IMR-90 (cell line): ENCODE measurements at regions not wholly inside any gene's neighbourhood (a gene's known extent, or its start where the extent isn't known, plus 50 kb on each side); places are given as distances from the start of the nearest gene placed in this dataset.

ENCODE experiments used
- ATAC-seq: fragments of 200-7000 bp; cut with Tn5 transposase; 2 replicates; pipeline ENCODE4 v1.9.1; 2020; ENCODE audit warnings: low read depth, mild to moderate bottlenecking, moderate library complexity
- BruUV-seq: library from RNA; stranded (reverse); fragments of 400-500 nt; replicated peaks from 2 replicates; lab custom pipeline; 2021; lab: Mats Ljungman, UMichigan
- CTCF ChIA-PET: fragments of 300-600 bp; formaldehyde crosslinking; extraction: SDS; loops from one replicate; lab custom pipeline; 2021; ENCODE audit warnings: antibody characterized with exemption; lab: Yijun Ruan, JAX
- POLR2A ChIA-PET: fragments of 300-600 bp; sonication (Branson Sonifier 250); formaldehyde crosslinking; loops from one replicate; lab custom pipeline; 2022; ENCODE audit warnings: antibody characterized with exemption; ENCODE audit not compliant: unreplicated experiment; lab: Charles Lee
- DNase-seq: peaks from one replicate; pipeline ENCODE4 v3.0.0; 2013
- H2AFZ ChIP-seq: replicated peaks from 2 replicates; pipeline ENCODE3; 2013; ENCODE audit warnings: low read length, mild to moderate bottlenecking; ENCODE audit not compliant: poor library complexity
- H2AK5ac ChIP-seq: 2 replicates; pipeline ENCODE4 v1.6.1; 2013; ENCODE audit warnings: low read depth, low read length, inconsistent platforms
- H2AK9ac ChIP-seq: replicated peaks from 2 replicates; pipeline ENCODE3; 2013; ENCODE audit warnings: mild to moderate bottlenecking, low read depth, low read length, moderate library complexity; ENCODE audit not compliant: poor library complexity
- H2BK120ac ChIP-seq: 2 replicates; pipeline ENCODE4 v1.6.1; 2013; ENCODE audit warnings: low read depth, low read length, inconsistent platforms
- H2BK15ac ChIP-seq: 3 replicates; pipeline ENCODE4 v1.6.1; 2013; ENCODE audit warnings: low read depth, low read length, inconsistent platforms
- H2BK20ac ChIP-seq: 2 replicates; pipeline ENCODE4 v1.6.1; 2013; ENCODE audit warnings: low read depth, mild to moderate bottlenecking, inconsistent platforms, low read length, moderate library complexity
- H2BK5ac ChIP-seq: 2 replicates; pipeline ENCODE4 v1.6.1; 2013; ENCODE audit warnings: mild to moderate bottlenecking, low read depth, low read length, inconsistent platforms; ENCODE audit not compliant: poor library complexity, severe bottlenecking
- H3K14ac ChIP-seq: replicated peaks from 2 replicates; pipeline ENCODE4 v1.6.1; 2013; ENCODE audit warnings: low read depth, low read length, inconsistent platforms
- H3K18ac ChIP-seq: 2 replicates; pipeline ENCODE4 v1.6.1; 2013; ENCODE audit warnings: low read depth, low read length, control low read depth
- H3K23ac ChIP-seq: 2 replicates; pipeline ENCODE4 v1.6.1; 2013; ENCODE audit warnings: low read depth, low read length, inconsistent platforms
- H3K27ac ChIP-seq: 2 replicates; pipeline ENCODE4 v1.5.1; 2013; ENCODE audit warnings: mild to moderate bottlenecking, control low read depth, low read length; ENCODE audit not compliant: insufficient read depth
- H3K27me3 ChIP-seq: 2 replicates; pipeline ENCODE4 v1.6.1; 2013; ENCODE audit warnings: low read length; ENCODE audit not compliant: control insufficient read depth, insufficient read depth
- H3K36me3 ChIP-seq: 2 replicates; pipeline ENCODE4 v1.6.1; 2013; ENCODE audit warnings: low read length, mixed read lengths; ENCODE audit not compliant: control insufficient read depth, insufficient read depth
- H3K4ac ChIP-seq: 2 replicates; pipeline ENCODE4 v1.6.1; 2013; ENCODE audit warnings: low read depth, low read length, inconsistent platforms
- H3K4me1 ChIP-seq: 2 replicates; pipeline ENCODE4 v1.6.1; 2013; ENCODE audit warnings: low read length, mixed read lengths; ENCODE audit not compliant: control insufficient read depth, insufficient read depth
- H3K4me2 ChIP-seq: 2 replicates; pipeline ENCODE4 v1.6.1; 2013; ENCODE audit warnings: low read depth, mild to moderate bottlenecking, control low read depth, low read length, moderate library complexity
- H3K4me3 ChIP-seq: 2 replicates; pipeline ENCODE4 v1.5.1; 2013; ENCODE audit warnings: low read depth, mild to moderate bottlenecking, control low read depth, low read length, moderate library complexity; ENCODE audit not compliant: insufficient read depth
- H3K56ac ChIP-seq: 2 replicates; pipeline ENCODE4 v1.6.1; 2013; ENCODE audit warnings: low read length, inconsistent platforms; ENCODE audit not compliant: insufficient read depth; ENCODE audit errors: extremely low read depth
- H3K79me1 ChIP-seq, 2 experiments: 2 replicates each; pipeline ENCODE4 v1.6.1; 2013; ENCODE audit warnings: low read length in 2 of 2, inconsistent platforms in 1 of 2, low read depth in 1 of 2
- H3K9ac ChIP-seq: 2 replicates; pipeline ENCODE4 v1.6.1; 2013; ENCODE audit warnings: low read depth, low read length, control low read depth
- H3K9me1 ChIP-seq: 2 replicates; pipeline ENCODE4 v1.6.1; 2013; ENCODE audit warnings: low read length, inconsistent platforms; ENCODE audit not compliant: insufficient read depth
- H3K9me3 ChIP-seq: 2 replicates; pipeline ENCODE4 v1.6.1; 2013; ENCODE audit warnings: low read length; ENCODE audit not compliant: control insufficient read depth, insufficient read depth
- H4K20me1 ChIP-seq: 2 replicates; pipeline ENCODE4 v1.6.1; 2013; ENCODE audit warnings: low read length, inconsistent platforms; ENCODE audit not compliant: insufficient read depth
- H4K5ac ChIP-seq: 2 replicates; pipeline ENCODE4 v1.6.1; 2013; ENCODE audit warnings: mild to moderate bottlenecking, low read depth, low read length, control low read depth
- H4K8ac ChIP-seq, 2 experiments: 2 replicates each; pipeline ENCODE4 v1.6.1; 2013; ENCODE audit warnings: low read depth in 2 of 2, low read length in 2 of 2, control low read depth in 1 of 2, inconsistent platforms in 1 of 2
- H4K91ac ChIP-seq: 2 replicates; pipeline ENCODE4 v1.6.1; 2013; ENCODE audit warnings: low read depth, low read length, inconsistent platforms; ENCODE audit not compliant: insufficient read depth
- FOS ChIP-seq: fragments of 150-350 bp; IDR thresholded peaks from 2 replicates; pipeline ENCODE4 v1.6.1; 2016; ENCODE audit warnings: low read depth, low read length
- MAZ ChIP-seq: IDR thresholded peaks from 2 replicates; pipeline ENCODE4 v1.6.1; 2012; ENCODE audit warnings: low read depth, mild to moderate bottlenecking, low read length, improper control_type of control experiment, moderate library complexity, borderline replicate concordance
- USF2 ChIP-seq: fragments of 150-350 bp; IDR thresholded peaks from 2 replicates; pipeline ENCODE4 v1.6.1; 2017; ENCODE audit warnings: mild to moderate bottlenecking, antibody characterized with exemption, low read length, low read depth
- WGBS, 2 experiments: methylation state at CpG; one replicate each; pipeline versions ENCODE4 v1.1.5 to v1.1.7; 2013; ENCODE audit warnings: missing lambda C conversion rate in 2 of 2; ENCODE audit not compliant: insufficient read length in 1 of 2; ENCODE audit errors: extremely low coverage in 2 of 2; 5-methylcytosine and 5-hydroxymethylcytosine counted together
- dilution Hi-C: fragments of 300-500 bp; cut with HindIII; formaldehyde crosslinking; loops from one replicate; pipeline ENCODE4 v1.14.3; 2018; ENCODE audit warnings: low sequenced_read_pairs; ENCODE audit not compliant: unreplicated experiment
- in situ Hi-C: fragments of 300-500 bp; cut with MboI; formaldehyde crosslinking; loops from 3 replicates; pipeline ENCODE4 v1.14.3; 2019; ENCODE audit warnings: low sequenced_read_pairs, inconsistent platforms, mixed read lengths
- intact Hi-C: fragments of 100-400 bp; cut with micrococcal nuclease; formaldehyde crosslinking; loops from 2 replicates; pipeline ENCODE4 v1.10.0; 2022

GRCh38 chr2:3956892-3957291 lies 253.5 kb downstream of the DCDC2C start:
- intact Hi-C loops, result no loop called here
- no peaks in the 10 kb centered on the region for H3K79me1 ChIP-seq
- dilution Hi-C loops, result no loop called here
- DNase-seq (no peak), ATAC-seq (no peak)
- H4K20me1 ChIP-seq, result no peaks in the 10 kb centered on the region
- no peak overlapping the region for H3K56ac ChIP-seq
- no peak overlapping the region for H2AFZ ChIP-seq
- H3K4me3 ChIP-seq, result no peak overlapping the region
- H3K27me3 ChIP-seq, result no peaks in the 10 kb centered on the region
- H4K8ac ChIP-seq, result no peak overlapping the region
- TF ChIP-seq FOS (no peak), MAZ (no peak), USF2 (no peak)
- ChIA-PET POLR2A (no interaction called here), CTCF (no interaction called here)
- WGBS, 2 experiments, result 78% methylated on average over 7 of the region's 13 CpGs; no CpG with 5 or more reads in 1 of the 2 experiments
- H2AK9ac ChIP-seq, result no peak overlapping the region
- H3K9ac ChIP-seq, result no peak overlapping the region
- H3K9me1 ChIP-seq, result no peaks in the 10 kb centered on the region
- no peak overlapping the region for H4K91ac ChIP-seq
- no peak overlapping the region for H3K4me2 ChIP-seq
- H3K9me3 ChIP-seq, result peaks cover 11% of the 10 kb centered on the region
- no peak overlapping the region for H2BK20ac ChIP-seq
- H3K18ac ChIP-seq, result no peak overlapping the region
- no peak overlapping the region for H2AK5ac ChIP-seq
- BruUV-seq, result no TSS peak
- no peak overlapping the region for H2BK120ac ChIP-seq
- H3K27ac ChIP-seq, result no peak overlapping the region
- H2BK5ac ChIP-seq, result no peak overlapping the region
- no peak overlapping the region for H2BK15ac ChIP-seq
- in situ Hi-C loops, result loop anchor here (25.0 kb wide), 1 partner anchor 1955 kb away; no protein-coding TSS in a partner anchor
- no peaks in the 10 kb centered on the region for H3K4me1 ChIP-seq
- no peak overlapping the region for H3K14ac ChIP-seq
- H3K36me3 ChIP-seq, result no peaks in the 10 kb centered on the region
- no peak overlapping the region for H3K4ac ChIP-seq
- no peak overlapping the region for H4K5ac ChIP-seq
- no peak overlapping the region for H3K23ac ChIP-seq
